ENCODE measurements at regions not wholly inside any gene's neighbourhood (a gene's known extent, or its start where the extent isn't known, plus 50 kb on each side); places are given as distances from the start of the nearest gene placed in this dataset.

- no peak for TF ChIP-seq CTCF (IDR thresholded peaks at IDR 0.05)
- no peak for TF ChIP-seq POLR2A (IDR thresholded peaks at IDR 0.05)
Measured at GRCh38 chr11:24286238-24286637, 210.6 kb upstream of the LUZP2 start.
